HG02852 (cell line): ENCODE measurements at regions not wholly inside any gene's neighbourhood (a gene's known extent, or its start where the extent isn't known, plus 50 kb on each side); places are given as distances from the start of the nearest gene placed in this dataset.

ENCODE experiments used
- ATAC-seq: cut with Tn5 transposase; IDR thresholded peaks from one replicate; pipeline ENCODE4 v1.9.1; 2021; ENCODE audit warnings: mild to moderate bottlenecking, moderate library complexity; ENCODE audit not compliant: unreplicated experiment

- ATAC-seq, result no peak
Observed at GRCh38 chr15:95574053-95574452, 756.4 kb upstream of the NR2F2 start.

DNA sequence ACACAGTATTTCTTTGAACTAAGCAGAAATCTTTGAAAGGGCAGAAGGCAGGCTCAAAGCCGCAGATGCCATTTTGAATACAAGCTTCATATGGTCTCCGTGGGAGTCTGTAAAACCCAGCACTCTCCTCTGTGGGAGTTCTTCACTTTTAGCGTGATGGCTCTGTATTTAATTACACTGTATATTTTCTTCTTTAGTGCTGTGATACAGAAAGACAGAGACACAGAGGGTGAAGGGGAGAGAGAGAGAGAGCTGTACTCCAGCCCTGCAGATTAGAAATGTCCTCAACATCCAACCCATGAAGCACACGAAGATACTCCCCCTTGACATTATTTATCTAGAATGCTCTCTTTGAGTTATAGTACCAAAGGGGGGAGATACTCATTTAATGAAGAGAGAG, 752.6 kb upstream of the NR2F2 start:
- no peak for ATAC-seq

DNA sequence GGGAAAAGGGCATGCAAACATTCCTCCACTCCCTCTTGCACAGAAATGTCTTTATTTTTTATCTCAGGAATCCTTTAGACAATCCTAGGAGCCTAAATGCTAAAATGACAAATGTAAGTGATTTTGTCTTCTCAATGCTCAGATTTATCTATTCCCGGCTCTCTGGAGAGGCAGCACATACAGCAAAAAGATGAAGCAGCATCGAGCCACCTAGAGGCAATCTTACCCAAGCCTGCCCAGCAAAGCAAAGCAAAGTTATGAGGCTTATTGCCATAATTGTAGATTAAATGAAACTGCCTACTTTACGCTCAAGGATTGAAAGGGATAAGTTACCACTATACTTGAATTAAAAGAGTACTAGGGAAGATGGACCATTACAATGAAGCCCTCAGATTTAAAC, 750.4 kb upstream of the NR2F2 start:
- no peak for ATAC-seq

GRCh38 chr15:95581595-95581994, 748.9 kb upstream of the NR2F2 start:
- ATAC-seq, result no peak

DNA sequence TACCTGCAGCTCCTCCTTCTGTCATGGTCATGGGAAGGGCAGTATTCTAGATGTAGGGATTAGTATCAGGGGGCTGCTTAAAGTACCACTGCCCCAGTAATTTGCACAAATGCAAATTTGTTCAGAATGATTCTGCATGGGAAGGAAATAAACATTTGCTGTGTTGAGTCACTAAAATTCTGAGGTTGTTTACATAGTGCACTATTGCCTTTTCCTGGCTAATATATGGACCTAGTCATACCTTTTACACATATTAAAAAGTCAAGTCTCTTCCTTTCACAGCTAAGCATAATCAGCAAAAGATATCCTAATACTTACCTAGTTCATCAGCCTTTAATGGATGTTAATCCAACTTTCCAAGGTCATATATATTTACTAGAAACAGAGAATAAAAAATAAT, 746.4 kb upstream of the NR2F2 start:
- ATAC-seq, result no peak

GRCh38 chr15:95588056-95588455, 742.4 kb upstream of the NR2F2 start:
- ATAC-seq, result no peak

DNA sequence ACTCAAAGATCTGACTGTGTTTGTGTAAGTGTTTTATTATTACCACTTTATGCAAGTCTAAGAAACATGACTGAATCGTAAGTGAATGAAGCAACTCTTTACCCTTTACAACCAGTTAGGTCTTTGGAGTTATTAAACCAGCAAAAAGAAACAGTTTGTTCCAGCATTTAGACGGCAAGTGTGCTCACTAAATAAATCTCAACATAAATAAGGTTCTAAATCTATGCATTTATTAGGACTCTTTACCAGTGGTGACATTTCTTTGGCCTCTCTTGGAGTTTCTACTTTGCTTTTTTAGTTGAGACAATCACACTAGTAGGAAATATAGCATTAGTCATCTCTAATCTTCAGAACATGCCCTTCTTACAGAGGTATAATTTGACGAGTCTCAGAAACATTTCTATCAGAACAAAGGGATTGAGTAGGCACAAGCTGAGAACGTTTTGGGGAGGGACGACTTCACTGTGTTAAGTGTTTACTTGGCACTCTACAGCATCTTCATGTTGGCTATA, 739.9 kb upstream of the NR2F2 start:
- no peak for ATAC-seq

DNA sequence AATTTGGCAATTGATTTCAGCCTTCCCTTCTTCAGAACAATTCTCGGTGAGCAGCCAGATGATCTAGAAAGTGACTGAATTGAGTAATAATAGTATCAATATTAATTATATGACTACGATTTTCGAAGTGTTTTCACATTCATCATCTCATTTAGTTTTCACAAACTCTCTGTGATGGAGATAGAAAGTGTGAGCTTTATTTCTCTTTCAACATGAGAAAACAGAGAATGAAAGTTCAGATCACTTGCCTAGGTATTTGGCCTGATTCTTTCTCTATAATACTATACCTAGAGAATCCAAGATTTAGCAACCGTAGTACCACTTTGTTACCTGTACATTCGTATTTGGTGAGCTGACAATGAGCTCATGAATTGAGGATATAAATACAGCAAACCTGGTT, 739.2 kb upstream of the NR2F2 start:
- ATAC-seq, result no peak

GRCh38 chr15:95591886-95592285, 738.6 kb upstream of the NR2F2 start:
- ATAC-seq, result no peak

DNA sequence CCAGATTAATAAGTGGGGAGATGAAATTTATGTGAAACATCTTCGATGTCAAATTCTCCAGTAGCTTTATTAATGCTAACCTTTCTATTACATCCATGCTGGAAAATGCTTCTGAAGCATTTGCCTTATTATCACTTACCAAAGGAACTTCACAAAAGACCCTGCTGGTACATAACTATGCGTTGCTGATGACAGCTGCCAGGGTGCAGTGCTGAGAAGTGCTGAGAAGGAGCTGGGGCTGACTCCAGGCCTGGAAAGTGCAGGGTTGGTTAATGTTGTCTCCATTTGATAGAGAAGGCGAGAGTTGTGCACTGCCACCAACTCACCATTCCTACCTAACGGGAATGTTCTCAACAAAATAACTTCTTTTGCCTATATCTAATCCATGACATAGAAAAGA, 736.0 kb upstream of the NR2F2 start:
- ATAC-seq, result no peak

DNA sequence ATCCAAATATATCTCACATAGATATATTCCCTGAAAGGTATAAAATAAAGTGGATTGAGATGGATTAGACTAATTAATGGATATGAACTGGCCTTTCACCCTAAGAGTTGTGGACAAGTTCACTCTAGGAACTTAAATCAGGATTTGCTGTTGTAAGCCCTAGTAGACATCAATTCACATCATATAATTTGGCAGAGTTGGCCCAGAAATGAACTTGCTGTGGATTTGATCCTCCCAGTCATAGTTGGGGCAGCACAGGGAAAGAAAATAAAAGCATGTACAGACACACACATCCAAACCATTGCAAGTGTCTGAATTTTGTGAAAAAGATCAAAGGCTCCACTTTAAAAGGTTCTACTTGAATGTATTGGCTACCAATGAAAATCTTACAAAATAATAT, 734.7 kb upstream of the NR2F2 start:
- no peak for ATAC-seq

DNA sequence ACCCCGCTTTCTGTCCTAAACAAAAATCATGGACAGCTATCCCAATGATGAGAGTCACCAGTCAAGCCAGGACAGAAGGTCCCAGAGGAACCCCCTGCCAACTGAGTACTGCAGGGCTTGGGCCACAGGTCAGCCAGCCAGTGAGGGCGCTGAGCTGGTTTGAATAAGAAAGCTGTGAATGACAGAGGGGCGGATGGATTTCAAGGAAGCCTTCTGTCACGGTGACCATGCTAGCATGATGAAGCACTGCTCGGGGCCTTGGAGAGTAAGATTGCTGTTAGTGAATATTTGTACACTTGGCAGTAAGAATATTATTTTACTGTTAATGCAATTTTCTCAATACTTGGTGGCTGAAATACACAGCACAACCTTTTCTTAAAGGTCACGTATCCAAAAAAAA, 734.0 kb upstream of the NR2F2 start:
- no peak for ATAC-seq

DNA sequence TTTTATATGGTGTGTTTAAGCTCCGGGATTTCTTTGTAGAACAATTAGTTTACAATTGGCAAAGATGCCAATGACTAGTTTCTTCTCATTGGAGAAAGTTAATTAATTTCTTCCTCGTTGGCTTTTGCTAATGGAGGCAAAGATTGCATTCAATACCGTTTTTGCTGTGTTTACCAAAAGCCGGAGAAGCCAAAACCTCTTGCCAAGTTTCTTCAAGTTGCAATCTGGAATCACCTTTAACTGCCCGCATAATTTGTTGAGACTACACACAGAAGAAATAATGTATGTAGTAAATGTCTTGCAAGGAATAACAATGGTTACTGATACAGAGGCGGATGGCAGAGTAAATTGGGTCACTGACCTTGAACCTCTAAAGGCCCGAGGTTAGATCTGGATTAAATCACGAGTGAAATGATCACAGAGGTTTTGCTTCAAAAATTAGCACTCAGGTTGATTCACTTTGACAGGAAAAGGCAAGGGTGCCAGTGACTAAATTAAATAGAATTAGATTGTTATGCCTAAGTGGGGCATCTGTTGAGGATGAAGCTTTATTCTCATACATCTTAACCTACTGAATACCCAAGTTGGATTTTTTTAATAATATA, 732.1 kb upstream of the NR2F2 start:
- ATAC-seq, result no peak

GRCh38 chr15:95600367-95600766, 730.1 kb upstream of the NR2F2 start:
- ATAC-seq, result no peak

GRCh38 chr15:95600884-95601283, 729.6 kb upstream of the NR2F2 start:
- ATAC-seq, result no peak

DNA sequence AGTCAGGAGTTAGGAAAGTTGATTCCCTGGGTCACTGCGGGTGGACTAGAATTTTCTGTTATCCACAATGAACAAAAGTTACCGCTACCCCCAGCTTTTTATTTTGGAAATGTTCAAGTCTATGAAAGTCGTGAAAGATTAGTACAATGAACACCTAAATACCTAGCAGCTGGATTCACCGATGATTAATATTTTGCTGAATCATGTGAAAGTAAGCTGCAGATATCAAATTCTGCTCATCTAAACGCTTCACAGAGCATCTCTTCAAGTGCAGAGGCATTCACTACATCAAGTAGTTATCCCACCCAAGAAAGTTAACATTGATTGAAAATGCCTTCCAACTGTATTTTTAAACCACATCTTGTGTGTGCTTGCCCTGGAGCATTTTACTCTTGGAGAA, 729.0 kb upstream of the NR2F2 start:
- ATAC-seq, result no peak

DNA sequence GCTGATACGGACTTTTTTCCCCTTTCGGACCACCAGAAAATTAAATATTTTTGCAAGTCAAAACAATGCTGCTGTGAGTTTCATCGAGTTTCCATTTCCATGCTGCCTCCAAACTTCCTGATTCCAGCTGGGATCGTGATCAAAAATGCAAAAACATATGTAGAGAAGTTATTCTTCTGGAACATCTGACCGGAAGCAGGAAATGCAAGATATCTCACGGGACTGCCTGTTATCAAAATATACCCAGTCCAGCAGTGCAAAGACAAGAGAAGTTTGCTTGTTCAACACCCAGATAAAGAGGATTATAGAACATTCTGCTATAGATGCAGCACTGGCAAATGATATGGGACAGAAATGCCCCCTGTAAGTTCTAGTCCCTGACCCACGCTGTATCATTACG, 726.7 kb upstream of the NR2F2 start:
- no peak for ATAC-seq

DNA sequence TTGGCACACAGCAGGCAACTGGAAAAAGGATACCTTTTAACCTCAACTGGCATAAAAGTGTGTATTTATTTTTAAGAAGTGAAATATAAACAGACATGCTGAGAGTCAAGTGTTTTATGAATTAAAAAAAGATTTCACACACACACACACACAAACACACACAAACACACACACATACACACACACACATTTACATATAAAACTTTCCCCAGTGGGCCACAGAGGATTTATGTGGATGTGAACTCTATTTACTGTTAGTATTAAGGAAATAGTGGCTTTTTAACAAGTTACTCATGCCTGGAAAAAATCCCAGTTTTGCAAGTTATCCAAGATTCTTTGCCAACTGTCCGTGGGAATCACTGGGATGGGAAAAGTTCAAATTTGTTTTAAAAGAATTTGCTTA, 725.9 kb upstream of the NR2F2 start:
- no peak for ATAC-seq

GRCh38 chr15:95605098-95605497, 725.4 kb upstream of the NR2F2 start:
- no peak for ATAC-seq

DNA sequence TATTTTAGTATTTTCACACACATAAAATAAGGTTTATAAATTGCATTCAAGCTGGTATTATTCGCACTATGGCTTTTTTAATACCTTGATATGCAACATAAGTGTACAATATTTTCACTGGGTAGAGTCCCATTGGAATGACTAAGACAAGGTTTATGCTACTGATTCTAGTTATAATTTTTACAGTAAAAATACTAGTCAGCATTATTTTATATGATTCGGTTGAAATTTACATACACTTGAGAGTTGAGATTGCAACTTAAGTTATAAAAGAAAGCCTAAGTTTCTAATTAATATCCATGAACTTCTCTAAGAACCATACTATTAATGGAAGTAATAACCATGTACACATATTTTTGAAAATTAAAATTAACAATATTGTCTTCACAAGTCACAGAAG, 723.9 kb upstream of the NR2F2 start:
- no peak for ATAC-seq

DNA sequence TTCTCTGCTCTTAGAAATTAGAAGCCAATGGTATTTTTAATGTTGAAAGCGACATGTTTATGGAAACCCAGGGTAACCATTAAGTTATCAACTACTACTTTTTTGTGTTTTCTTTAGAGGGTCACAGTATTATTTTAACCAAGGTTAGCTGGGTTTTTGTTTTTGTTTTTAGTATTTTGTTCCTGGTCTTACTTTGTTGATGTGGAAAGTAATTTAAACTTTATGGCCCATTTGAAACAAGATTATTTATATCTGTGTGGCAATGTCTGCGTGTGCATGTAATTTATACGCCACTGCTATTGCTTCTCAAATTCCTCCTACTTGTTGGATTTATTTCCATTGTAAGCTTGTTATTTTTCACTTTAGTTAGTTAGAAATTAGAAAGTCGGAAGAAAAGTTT, 722.1 kb upstream of the NR2F2 start:
- no peak for ATAC-seq

GRCh38 chr15:95609096-95609495, 721.4 kb upstream of the NR2F2 start:
- no peak for ATAC-seq

- no peak for ATAC-seq
Observed at GRCh38 chr15:95610945-95611344, 719.6 kb upstream of the NR2F2 start.
